H1 (cell line): ENCODE measurements at regions not wholly inside any gene's neighbourhood (a gene's known extent, or its start where the extent isn't known, plus 50 kb on each side); places are given as distances from the start of the nearest gene placed in this dataset.

Experiments used
- CHD7 ChIP-seq: fragments of 300-600 bp; sonication (generic); IDR thresholded peaks from 2 replicates; pipeline ENCODE4 v1.7.1; 2012; ENCODE audit warnings: low read length, moderate library complexity, mild to moderate bottlenecking, inconsistent platforms; ENCODE audit not compliant: insufficient replicate concordance
- E2F6 ChIP-seq: IDR thresholded peaks from 2 replicates; pipeline ENCODE4 v1.6.1; 2012; ENCODE audit warnings: inconsistent platforms

- no peak for TF ChIP-seq CHD7
- TF ChIP-seq E2F6 = no peak
- TF ChIP-seq, all 59 proteins: peak for 0
These were observed 79.0 kb upstream of the TAF1B start (continued) for GRCh38 chr2:9764153-9764778.
